ENCODE measurements at regions not wholly inside any gene's neighbourhood (a gene's known extent, or its start where the extent isn't known, plus 50 kb on each side); places are given as distances from the start of the nearest gene placed in this dataset.
"Not testable (repeated sequence)": the region's sequence is repeated elsewhere in the genome, so short reads cannot be mapped to it uniquely, and the experiment has no call there.

GRCh38 chrY:6426701-6427100, 180.7 kb downstream of the TSPY2 start:
- H3K4me2 ChIP-seq (ENCODE audit: low read length); H2BK5ac ChIP-seq (ENCODE audit: low read length); H3K4ac ChIP-seq (ENCODE audit: low read depth, low read length); H4K5ac ChIP-seq (ENCODE audit: low read length); H2AK5ac ChIP-seq (ENCODE audit: low read length); H3K18ac ChIP-seq (ENCODE audit: low read length); H3K23ac ChIP-seq (ENCODE audit: low read length); H3K27me3 ChIP-seq (ENCODE audit: insufficient read depth, low read length, poor library complexity); H3K79me1 ChIP-seq (ENCODE audit: low read length); H2BK120ac ChIP-seq (ENCODE audit: low read depth, low read length); H3K56ac ChIP-seq (ENCODE audit: low read length); H3K27ac ChIP-seq (ENCODE audit: low read depth, low read length); H3K4me3 ChIP-seq (ENCODE audit: low read length); H3K79me2 ChIP-seq (ENCODE audit: control insufficient read depth, insufficient read depth, low read length); DNase-seq; H3K9ac ChIP-seq (ENCODE audit: low read length); H3K4me1 ChIP-seq (ENCODE audit: control insufficient read depth, low read depth, low read length); H2BK15ac ChIP-seq (replicated peaks; ENCODE audit: low read depth); H4K8ac ChIP-seq (ENCODE audit: low read depth, low read length); H3K36me3 ChIP-seq (ENCODE audit: control insufficient read depth, insufficient read depth, low read length): not testable (repeated sequence)
- WGBS (ENCODE audit: extremely low coverage, insufficient coverage, low lambda C conversion rate): no CpG with 5 or more reads among the region's 4 CpGs

DNA sequence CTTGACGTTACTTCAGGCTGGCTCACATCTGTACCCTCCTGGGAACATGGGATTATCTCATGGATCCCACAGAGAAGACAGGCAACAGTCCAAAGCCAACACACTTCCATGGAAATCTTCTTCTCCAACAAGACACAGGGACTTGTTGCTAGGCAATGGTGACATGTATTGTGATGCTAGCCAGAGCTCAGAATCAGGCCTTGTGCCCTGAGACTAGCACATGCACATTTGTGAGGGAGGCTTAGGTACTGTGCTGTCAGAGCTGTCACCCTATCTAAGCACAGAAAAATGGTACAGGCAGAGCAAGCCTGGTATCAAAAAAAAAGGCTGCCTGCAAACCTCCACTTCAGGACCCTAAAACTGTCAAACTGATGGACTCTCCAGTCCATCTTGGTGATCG, 199.5 kb downstream of the TSPY2 start:
- not testable (repeated sequence) for H3K27ac ChIP-seq (ENCODE audit: low read depth, low read length); H2BK120ac ChIP-seq (ENCODE audit: low read depth, low read length); H3K79me1 ChIP-seq (ENCODE audit: low read length); H2BK15ac ChIP-seq (replicated peaks; ENCODE audit: low read depth); H3K36me3 ChIP-seq (ENCODE audit: control insufficient read depth, insufficient read depth, low read length); H4K5ac ChIP-seq (ENCODE audit: low read length); H3K79me2 ChIP-seq (ENCODE audit: control insufficient read depth, insufficient read depth, low read length); DNase-seq; H3K9ac ChIP-seq (ENCODE audit: low read length); H3K18ac ChIP-seq (ENCODE audit: low read length); H3K23ac ChIP-seq (ENCODE audit: low read length); H3K27me3 ChIP-seq (ENCODE audit: insufficient read depth, low read length, poor library complexity); H3K4me1 ChIP-seq (ENCODE audit: control insufficient read depth, low read depth, low read length); H2BK5ac ChIP-seq (ENCODE audit: low read length); H2AK5ac ChIP-seq (ENCODE audit: low read length); H3K4me3 ChIP-seq (ENCODE audit: low read length); H3K4me2 ChIP-seq (ENCODE audit: low read length); H3K56ac ChIP-seq (ENCODE audit: low read length); H3K4ac ChIP-seq (ENCODE audit: low read depth, low read length); H4K8ac ChIP-seq (ENCODE audit: low read depth, low read length)
- whole genome bisulfite sequencing (ENCODE audit: extremely low coverage, insufficient coverage, low lambda C conversion rate): no CpG with 5 or more reads among the region's 2 CpGs

DNA sequence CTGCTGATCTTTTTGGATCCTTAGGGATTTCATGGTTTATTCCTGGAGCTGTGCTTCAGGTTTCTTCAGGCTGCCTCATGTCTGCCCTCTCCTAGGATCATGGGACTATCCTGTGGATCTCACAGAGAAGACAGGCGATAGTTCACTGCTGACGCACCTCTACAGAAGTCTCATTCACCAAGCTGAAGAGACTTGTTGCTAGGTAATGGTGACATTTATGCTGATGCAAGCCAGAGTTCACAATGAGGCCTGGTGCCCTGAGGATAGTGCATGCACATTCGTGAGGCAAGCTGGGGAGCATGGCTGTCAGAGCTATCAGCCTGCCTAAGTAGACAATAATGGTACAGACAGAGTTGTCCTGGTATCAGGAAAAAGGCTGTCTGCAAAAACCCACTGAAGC, 201.4 kb downstream of the TSPY2 start:
- not testable (repeated sequence) for H3K79me2 ChIP-seq (ENCODE audit: control insufficient read depth, insufficient read depth, low read length); H3K4ac ChIP-seq (ENCODE audit: low read depth, low read length); H3K18ac ChIP-seq (ENCODE audit: low read length); H4K5ac ChIP-seq (ENCODE audit: low read length); H2BK15ac ChIP-seq (replicated peaks; ENCODE audit: low read depth); DNase-seq; H2BK120ac ChIP-seq (ENCODE audit: low read depth, low read length); H3K27me3 ChIP-seq (ENCODE audit: insufficient read depth, low read length, poor library complexity); H4K8ac ChIP-seq (ENCODE audit: low read depth, low read length); H3K4me3 ChIP-seq (ENCODE audit: low read length); H3K36me3 ChIP-seq (ENCODE audit: control insufficient read depth, insufficient read depth, low read length); H3K27ac ChIP-seq (ENCODE audit: low read depth, low read length); H3K56ac ChIP-seq (ENCODE audit: low read length); H3K23ac ChIP-seq (ENCODE audit: low read length); H2AK5ac ChIP-seq (ENCODE audit: low read length); H3K4me1 ChIP-seq (ENCODE audit: control insufficient read depth, low read depth, low read length); H3K79me1 ChIP-seq (ENCODE audit: low read length); H2BK5ac ChIP-seq (ENCODE audit: low read length); H3K9ac ChIP-seq (ENCODE audit: low read length); H3K4me2 ChIP-seq (ENCODE audit: low read length)
- no CpG with 5 or more reads among the region's 3 CpGs for WGBS (ENCODE audit: extremely low coverage, insufficient coverage, low lambda C conversion rate)

DNA sequence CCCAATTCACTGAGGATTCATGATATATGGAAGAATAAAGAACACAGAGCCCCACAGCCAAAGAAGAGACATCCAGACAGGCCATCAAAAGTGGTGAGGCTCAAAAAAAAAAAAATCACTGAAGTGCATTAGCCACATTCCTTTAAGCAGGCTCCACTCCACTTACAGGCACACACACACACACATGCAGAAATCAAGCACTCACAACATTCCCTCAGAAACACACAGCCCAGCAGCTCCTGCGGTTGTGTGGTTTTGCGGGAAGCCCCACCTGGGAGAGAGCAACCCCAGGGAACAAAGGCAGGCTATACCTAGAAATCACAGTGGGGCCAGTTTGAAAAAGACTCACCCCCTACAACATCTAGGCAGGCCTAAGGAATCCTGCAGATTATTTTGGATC, 222.3 kb downstream of the TSPY2 start:
- not testable (repeated sequence) for H4K5ac ChIP-seq (ENCODE audit: low read length); H3K4ac ChIP-seq (ENCODE audit: low read depth, low read length); H3K79me2 ChIP-seq (ENCODE audit: control insufficient read depth, insufficient read depth, low read length); H2BK120ac ChIP-seq (ENCODE audit: low read depth, low read length); H3K4me1 ChIP-seq (ENCODE audit: control insufficient read depth, low read depth, low read length); H3K9ac ChIP-seq (ENCODE audit: low read length); H3K56ac ChIP-seq (ENCODE audit: low read length); H3K36me3 ChIP-seq (ENCODE audit: control insufficient read depth, insufficient read depth, low read length); H2AK5ac ChIP-seq (ENCODE audit: low read length); H4K8ac ChIP-seq (ENCODE audit: low read depth, low read length); H2BK5ac ChIP-seq (ENCODE audit: low read length); H3K4me3 ChIP-seq (ENCODE audit: low read length); H3K27me3 ChIP-seq (ENCODE audit: insufficient read depth, low read length, poor library complexity); DNase-seq; H2BK15ac ChIP-seq (replicated peaks; ENCODE audit: low read depth); H3K18ac ChIP-seq (ENCODE audit: low read length); H3K23ac ChIP-seq (ENCODE audit: low read length); H3K4me2 ChIP-seq (ENCODE audit: low read length); H3K79me1 ChIP-seq (ENCODE audit: low read length); H3K27ac ChIP-seq (ENCODE audit: low read depth, low read length)
- no CpG with 5 or more reads among the region's 2 CpGs for WGBS (ENCODE audit: extremely low coverage, insufficient coverage, low lambda C conversion rate)

GRCh38 chrY:6471848-6472247, 225.8 kb downstream of the TSPY2 start:
- H3K79me2 ChIP-seq (ENCODE audit: control insufficient read depth, insufficient read depth, low read length); H4K8ac ChIP-seq (ENCODE audit: low read depth, low read length); H3K36me3 ChIP-seq (ENCODE audit: control insufficient read depth, insufficient read depth, low read length); H2BK120ac ChIP-seq (ENCODE audit: low read depth, low read length); H3K79me1 ChIP-seq (ENCODE audit: low read length); H2BK15ac ChIP-seq (replicated peaks; ENCODE audit: low read depth); H3K27ac ChIP-seq (ENCODE audit: low read depth, low read length); H3K4me2 ChIP-seq (ENCODE audit: low read length); H3K4me3 ChIP-seq (ENCODE audit: low read length); H4K5ac ChIP-seq (ENCODE audit: low read length); H3K27me3 ChIP-seq (ENCODE audit: insufficient read depth, low read length, poor library complexity); H2AK5ac ChIP-seq (ENCODE audit: low read length); H3K9ac ChIP-seq (ENCODE audit: low read length); H3K18ac ChIP-seq (ENCODE audit: low read length); H3K4me1 ChIP-seq (ENCODE audit: control insufficient read depth, low read depth, low read length); H3K23ac ChIP-seq (ENCODE audit: low read length); H3K56ac ChIP-seq (ENCODE audit: low read length); H3K4ac ChIP-seq (ENCODE audit: low read depth, low read length); DNase-seq; H2BK5ac ChIP-seq (ENCODE audit: low read length): not testable (repeated sequence)
- WGBS (ENCODE audit: extremely low coverage, insufficient coverage, low lambda C conversion rate): no CpG with 5 or more reads among the region's 2 CpGs

- H3K9ac ChIP-seq (ENCODE audit: low read length); H4K5ac ChIP-seq (ENCODE audit: low read length); H3K4me3 ChIP-seq (ENCODE audit: low read length); H3K27ac ChIP-seq (ENCODE audit: low read depth, low read length); H2BK120ac ChIP-seq (ENCODE audit: low read depth, low read length); H3K36me3 ChIP-seq (ENCODE audit: control insufficient read depth, insufficient read depth, low read length); H4K8ac ChIP-seq (ENCODE audit: low read depth, low read length); H3K79me1 ChIP-seq (ENCODE audit: low read length); H2BK5ac ChIP-seq (ENCODE audit: low read length); H3K4me2 ChIP-seq (ENCODE audit: low read length); H3K4me1 ChIP-seq (ENCODE audit: control insufficient read depth, low read depth, low read length); H3K79me2 ChIP-seq (ENCODE audit: control insufficient read depth, insufficient read depth, low read length); H2AK5ac ChIP-seq (ENCODE audit: low read length); H3K23ac ChIP-seq (ENCODE audit: low read length); DNase-seq; H3K18ac ChIP-seq (ENCODE audit: low read length); H3K4ac ChIP-seq (ENCODE audit: low read depth, low read length); H3K56ac ChIP-seq (ENCODE audit: low read length); H2BK15ac ChIP-seq (replicated peaks; ENCODE audit: low read depth); H3K27me3 ChIP-seq (ENCODE audit: insufficient read depth, low read length, poor library complexity): not testable (repeated sequence)
- WGBS (ENCODE audit: extremely low coverage, insufficient coverage, low lambda C conversion rate): no CpG with 5 or more reads among the region's 1 CpG
These were observed 249.4 kb downstream of the TSPY2 start for GRCh38 chrY:6495456-6495855.

All from mesendoderm (in vitro differentiated cells).